T-helper 17 cell (primary cell): ENCODE measurements at regions not wholly inside any gene's neighbourhood (a gene's known extent, or its start where the extent isn't known, plus 50 kb on each side); places are given as distances from the start of the nearest gene placed in this dataset.
"Not testable (repeated sequence)": the region's sequence is repeated elsewhere in the genome, so short reads cannot be mapped to it uniquely, and the experiment has no call there.

Experiments
- ATAC-seq: fragments of 150-1000 bp; cut with Tn5 transposase; 2 replicates; pipeline ENCODE4 v1.10.0; 2021; ENCODE audit warnings: mild to moderate bottlenecking, moderate library complexity
- DNase-seq, 3 donors: peaks; one replicate each; pipeline versions ENCODE4 v3.0.0 to v3.0.0-alpha.2; 2020 to 2021
- H3K9me3 ChIP-seq: one replicate; pipeline ENCODE4 v1.7.0; 2013; ENCODE audit warnings: low read length, mild to moderate bottlenecking; ENCODE audit not compliant: control insufficient read depth, poor library complexity, severe bottlenecking
- H3K27ac Mint-ChIP-seq: one replicate; pipeline ENCODE4 v1.8.0; 2022; ENCODE audit warnings: mild to moderate bottlenecking, moderate library complexity, mixed read lengths
- H3K27me3 Mint-ChIP-seq: one replicate; pipeline ENCODE4 v1.8.0; 2022; ENCODE audit warnings: mixed read lengths
- H3K36me3 Mint-ChIP-seq: one replicate; pipeline ENCODE4 v1.8.0; 2022; ENCODE audit warnings: low read depth, mixed read lengths
- H3K4me1 Mint-ChIP-seq: one replicate; pipeline ENCODE4 v1.8.0; 2022; ENCODE audit warnings: mild to moderate bottlenecking, mixed read lengths
- H3K4me3 Mint-ChIP-seq: one replicate; pipeline ENCODE4 v1.8.0; 2022; ENCODE audit warnings: mild to moderate bottlenecking, moderate library complexity, mixed read lengths

GRCh38 chr9:115401756-115402327 is 283.9 kb upstream of the TNC start:
- H3K4me3 Mint-ChIP-seq, result no peak overlapping the region
- no peak for ATAC-seq
- no peak overlapping the region for H3K27ac Mint-ChIP-seq
- no peaks in the 10 kb centered on the region for H3K9me3 ChIP-seq
- DNase-seq, result no peak
- peaks cover 33% of the 10 kb centered on the region for H3K27me3 Mint-ChIP-seq
- H3K36me3 Mint-ChIP-seq, result no peaks in the 10 kb centered on the region
- no peaks in the 10 kb centered on the region for H3K4me1 Mint-ChIP-seq

DNA sequence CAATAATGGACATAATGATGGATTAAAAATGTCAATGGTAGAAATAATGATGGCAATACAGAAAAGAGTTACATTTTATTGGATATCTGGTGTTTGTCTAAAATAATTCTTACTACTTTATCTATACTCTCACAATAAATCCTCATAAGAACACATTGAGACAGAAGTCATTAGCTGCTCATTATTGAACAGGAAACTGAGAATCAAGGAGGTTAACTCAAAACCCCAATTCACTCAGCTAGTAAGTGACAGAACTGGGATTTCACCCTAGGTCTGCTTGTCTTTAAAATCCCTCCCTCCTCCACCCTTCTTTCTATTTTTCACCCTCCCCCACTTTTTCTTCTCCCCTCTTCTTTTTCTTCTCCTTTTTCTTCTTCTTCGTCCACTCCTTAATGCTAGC is 285.8 kb upstream of the TNC start:
- H3K27me3 Mint-ChIP-seq, result peaks cover 21% of the 10 kb centered on the region
- H3K4me1 Mint-ChIP-seq, result no peaks in the 10 kb centered on the region
- H3K4me3 Mint-ChIP-seq, result no peak overlapping the region
- DNase-seq (no peak), ATAC-seq (no peak)
- H3K27ac Mint-ChIP-seq, result no peak overlapping the region
- H3K9me3 ChIP-seq, result no peaks in the 10 kb centered on the region
- H3K36me3 Mint-ChIP-seq, result no peaks in the 10 kb centered on the region

DNA sequence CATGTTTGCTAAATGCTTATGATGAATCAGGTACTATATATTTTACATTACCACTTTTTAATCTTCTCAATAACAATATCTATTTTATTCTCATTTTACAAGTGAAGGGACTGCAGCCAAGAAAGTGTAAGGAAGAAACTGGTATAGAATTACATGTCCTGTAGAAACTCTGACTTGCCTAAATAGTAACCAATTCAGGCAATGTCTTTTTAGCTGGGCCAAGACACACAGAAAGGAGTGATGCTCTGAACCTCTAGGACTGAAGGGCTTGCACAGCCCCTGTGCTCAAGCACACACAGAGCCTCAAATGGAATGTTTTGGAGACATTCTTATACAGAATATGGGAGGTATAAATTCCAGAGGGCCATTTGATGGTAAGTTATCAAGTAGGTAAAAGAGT is 286.4 kb upstream of the TNC start:
- Mint-ChIP-seq H3K27me3 (peaks cover 15% of the 10 kb centered on the region), H3K4me3 (no peak overlapping the region), H3K4me1 (no peaks in the 10 kb centered on the region), H3K27ac (no peak overlapping the region), H3K36me3 (no peaks in the 10 kb centered on the region)
- ATAC-seq (no peak), DNase-seq (no peak)
- H3K9me3 ChIP-seq, result no peaks in the 10 kb centered on the region

- Mint-ChIP-seq H3K4me3 (no peak overlapping the region), H3K36me3 (no peaks in the 10 kb centered on the region), H3K4me1 (no peaks in the 10 kb centered on the region), H3K27ac (no peak overlapping the region), H3K27me3 (peaks cover 3% of the 10 kb centered on the region)
- no peaks in the 10 kb centered on the region for H3K9me3 ChIP-seq
- ATAC-seq (no peak), DNase-seq (no peak)
These were observed 293.6 kb upstream of the TNC start for GRCh38 chr9:115411516-115411915.

GRCh38 chr9:115411993-115412452 is 294.1 kb upstream of the TNC start:
- no peaks in the 10 kb centered on the region for H3K27me3 Mint-ChIP-seq
- no peak overlapping the region for H3K27ac Mint-ChIP-seq
- H3K4me3 Mint-ChIP-seq, result no peak overlapping the region
- H3K9me3 ChIP-seq, result no peaks in the 10 kb centered on the region
- H3K4me1 Mint-ChIP-seq, result no peaks in the 10 kb centered on the region
- no peak for ATAC-seq
- H3K36me3 Mint-ChIP-seq, result no peaks in the 10 kb centered on the region
- DNase-seq, result no peak

- ATAC-seq, result no peak
These were observed 294.7 kb upstream of the TNC start for GRCh38 chr9:115412656-115413055.

DNA sequence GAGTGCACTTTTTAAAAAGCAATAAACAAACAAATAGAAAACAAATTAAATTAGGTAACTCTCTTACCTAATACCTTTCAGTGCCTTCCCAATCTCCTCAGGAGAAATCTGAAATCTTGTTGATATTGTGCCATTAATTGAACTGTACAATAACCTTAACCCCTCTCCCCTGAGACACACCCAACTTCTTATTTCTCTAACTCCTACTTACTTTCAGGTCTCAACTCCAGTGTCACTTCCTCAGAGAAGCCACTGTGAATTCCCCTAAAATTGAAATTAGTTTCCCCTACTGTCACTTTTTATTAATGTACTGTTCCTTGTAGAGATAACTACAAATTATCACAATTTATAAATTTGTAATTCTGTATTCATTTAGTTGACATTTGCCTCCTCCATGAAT is 295.3 kb upstream of the TNC start:
- Mint-ChIP-seq H3K27ac (no peak overlapping the region), H3K4me1 (no peaks in the 10 kb centered on the region), H3K36me3 (no peaks in the 10 kb centered on the region), H3K27me3 (no peaks in the 10 kb centered on the region), H3K4me3 (no peak overlapping the region)
- ATAC-seq, result no peak
- DNase-seq, result no peak
- no peaks in the 10 kb centered on the region for H3K9me3 ChIP-seq

More at GRCh38 chr9:115412656-115413055, 294.7 kb upstream of the TNC start:
- H3K4me3 Mint-ChIP-seq, result no peak overlapping the region
- no peak for DNase-seq
- H3K4me1 Mint-ChIP-seq, result no peaks in the 10 kb centered on the region
- H3K27me3 Mint-ChIP-seq, result no peaks in the 10 kb centered on the region
- H3K36me3 Mint-ChIP-seq, result no peaks in the 10 kb centered on the region
- H3K9me3 ChIP-seq, result no peaks in the 10 kb centered on the region
- no peak overlapping the region for H3K27ac Mint-ChIP-seq

- H3K27me3 Mint-ChIP-seq, result no peaks in the 10 kb centered on the region
- DNase-seq (no peak), ATAC-seq (no peak)
- no peaks in the 10 kb centered on the region for H3K36me3 Mint-ChIP-seq
- no peak overlapping the region for H3K27ac Mint-ChIP-seq
- H3K9me3 ChIP-seq, result no peaks in the 10 kb centered on the region
- no peaks in the 10 kb centered on the region for H3K4me1 Mint-ChIP-seq
- H3K4me3 Mint-ChIP-seq, result no peak overlapping the region
These were observed 295.9 kb upstream of the TNC start for GRCh38 chr9:115413766-115414382.

DNA sequence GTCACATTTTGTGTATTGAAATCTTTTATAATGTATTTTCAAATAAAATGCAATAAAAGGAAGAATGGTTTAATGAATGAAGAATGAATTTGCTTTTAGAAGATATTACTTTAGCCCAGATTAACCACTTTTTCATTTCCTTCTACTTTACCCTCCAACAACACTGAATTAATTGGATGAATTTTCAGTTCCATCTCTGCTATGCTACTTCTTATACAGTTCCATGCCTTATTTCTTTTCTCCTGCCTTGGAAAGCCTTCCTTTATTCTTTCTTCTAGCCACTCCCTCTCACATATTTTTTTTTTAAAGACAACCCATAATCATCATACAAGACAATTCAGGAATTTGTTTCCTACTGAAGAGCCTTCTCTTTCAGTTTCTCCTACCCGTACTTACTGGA is 296.6 kb upstream of the TNC start:
- no peak for DNase-seq
- Mint-ChIP-seq H3K27ac (no peak overlapping the region), H3K4me3 (no peak overlapping the region), H3K4me1 (no peaks in the 10 kb centered on the region), H3K36me3 (no peaks in the 10 kb centered on the region), H3K27me3 (no peaks in the 10 kb centered on the region)
- no peak for ATAC-seq
- H3K9me3 ChIP-seq, result no peaks in the 10 kb centered on the region

- ATAC-seq (no peak), DNase-seq (no peak)
- Mint-ChIP-seq H3K27me3 (no peaks in the 10 kb centered on the region), H3K4me3 (no peak overlapping the region), H3K4me1 (no peaks in the 10 kb centered on the region), H3K27ac (no peak overlapping the region), H3K36me3 (no peaks in the 10 kb centered on the region)
- no peaks in the 10 kb centered on the region for H3K9me3 ChIP-seq
These were observed 297.5 kb upstream of the TNC start for GRCh38 chr9:115415450-115415849.

- H3K9me3 ChIP-seq, result no peaks in the 10 kb centered on the region
- H3K4me3 Mint-ChIP-seq, result no peak overlapping the region
- DNase-seq (no peak), ATAC-seq (no peak)
- no peaks in the 10 kb centered on the region for H3K4me1 Mint-ChIP-seq
- H3K36me3 Mint-ChIP-seq, result no peaks in the 10 kb centered on the region
- H3K27ac Mint-ChIP-seq, result no peak overlapping the region
- no peaks in the 10 kb centered on the region for H3K27me3 Mint-ChIP-seq
These were observed 298.3 kb upstream of the TNC start for GRCh38 chr9:115416299-115416698.

DNA sequence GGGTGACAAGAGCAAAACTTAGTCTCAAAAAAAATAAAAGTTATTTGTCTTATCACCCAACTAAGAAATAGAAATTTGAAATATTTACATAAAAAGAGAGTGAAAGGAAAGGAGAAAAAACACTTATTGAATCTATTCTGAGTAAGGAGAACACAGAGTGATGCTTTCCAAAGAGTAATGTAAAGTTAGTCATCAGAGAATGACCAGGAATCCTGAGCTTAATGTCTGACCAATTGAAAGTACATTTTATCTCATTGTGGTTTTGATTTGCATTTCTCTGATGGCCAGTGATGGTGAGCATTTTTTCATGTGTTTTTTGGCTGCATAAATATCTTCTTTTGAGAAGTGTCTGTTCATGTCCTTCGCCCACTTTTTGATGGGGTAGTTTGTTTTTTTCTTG is 300.2 kb upstream of the TNC start:
- not testable (repeated sequence) for H3K9me3 ChIP-seq, ATAC-seq, H3K36me3 Mint-ChIP-seq, H3K4me3 Mint-ChIP-seq, DNase-seq, H3K27me3 Mint-ChIP-seq, H3K4me1 Mint-ChIP-seq, H3K27ac Mint-ChIP-seq

GRCh38 chr9:115422932-115423440 is 305.0 kb upstream of the TNC start:
- Mint-ChIP-seq H3K27me3 (no peaks in the 10 kb centered on the region), H3K4me3 (no peak overlapping the region)
- ATAC-seq, result no peak

GRCh38 chr9:115423646-115424045 is 305.7 kb upstream of the TNC start:
- DNase-seq (no peak), ATAC-seq (no peak)
- no peak overlapping the region for H3K27ac Mint-ChIP-seq
- no peaks in the 10 kb centered on the region for H3K27me3 Mint-ChIP-seq
- no peak overlapping the region for H3K4me3 Mint-ChIP-seq
- H3K9me3 ChIP-seq, result no peaks in the 10 kb centered on the region
- H3K4me1 Mint-ChIP-seq, result no peaks in the 10 kb centered on the region
- no peaks in the 10 kb centered on the region for H3K36me3 Mint-ChIP-seq

More at GRCh38 chr9:115422932-115423440, 305.0 kb upstream of the TNC start:
- no peaks in the 10 kb centered on the region for H3K36me3 Mint-ChIP-seq
- H3K9me3 ChIP-seq, result no peaks in the 10 kb centered on the region
- no peak overlapping the region for H3K27ac Mint-ChIP-seq
- H3K4me1 Mint-ChIP-seq, result no peaks in the 10 kb centered on the region
- no peak for DNase-seq
